ENCODE measurements at regions not wholly inside any gene's neighbourhood (a gene's known extent, or its start where the extent isn't known, plus 50 kb on each side); places are given as distances from the start of the nearest gene placed in this dataset.

DNA sequence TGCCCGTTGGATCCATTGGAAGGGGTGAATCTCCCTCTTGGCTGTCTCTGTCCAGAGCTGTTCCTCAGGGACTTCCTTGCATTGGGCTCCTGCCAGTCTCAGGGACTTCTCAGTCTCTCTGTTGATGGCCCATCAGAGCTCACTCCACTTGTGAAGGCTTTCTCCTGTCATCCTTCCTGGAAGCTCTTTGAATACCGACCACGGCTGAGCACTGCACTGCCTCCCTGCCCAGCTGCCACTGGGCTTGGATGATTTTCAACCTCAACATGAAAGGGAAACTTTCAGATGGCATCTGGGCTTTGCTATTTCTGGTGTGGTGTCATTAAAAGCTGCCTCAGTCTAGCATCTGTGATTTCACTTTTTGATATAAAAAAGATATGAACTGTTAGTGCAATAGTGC, 66.1 kb upstream of the ANKRD10 start:
- TF ChIP-seq, protein P1, sequence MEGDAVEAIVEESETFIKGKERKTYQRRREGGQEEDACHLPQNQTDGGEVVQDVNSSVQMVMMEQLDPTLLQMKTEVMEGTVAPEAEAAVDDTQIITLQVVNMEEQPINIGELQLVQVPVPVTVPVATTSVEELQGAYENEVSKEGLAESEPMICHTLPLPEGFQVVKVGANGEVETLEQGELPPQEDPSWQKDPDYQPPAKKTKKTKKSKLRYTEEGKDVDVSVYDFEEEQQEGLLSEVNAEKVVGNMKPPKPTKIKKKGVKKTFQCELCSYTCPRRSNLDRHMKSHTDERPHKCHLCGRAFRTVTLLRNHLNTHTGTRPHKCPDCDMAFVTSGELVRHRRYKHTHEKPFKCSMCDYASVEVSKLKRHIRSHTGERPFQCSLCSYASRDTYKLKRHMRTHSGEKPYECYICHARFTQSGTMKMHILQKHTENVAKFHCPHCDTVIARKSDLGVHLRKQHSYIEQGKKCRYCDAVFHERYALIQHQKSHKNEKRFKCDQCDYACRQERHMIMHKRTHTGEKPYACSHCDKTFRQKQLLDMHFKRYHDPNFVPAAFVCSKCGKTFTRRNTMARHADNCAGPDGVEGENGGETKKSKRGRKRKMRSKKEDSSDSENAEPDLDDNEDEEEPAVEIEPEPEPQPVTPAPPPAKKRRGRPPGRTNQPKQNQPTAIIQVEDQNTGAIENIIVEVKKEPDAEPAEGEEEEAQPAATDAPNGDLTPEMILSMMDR (IDR thresholded peaks at IDR 0.05 in 4 of 5, conservative IDR thresholded peaks at IDR 0.05 in 1 of 5), result no peak
- no peak for TF ChIP-seq POLR2A (IDR thresholded peaks at IDR 0.05)

Data from gastrocnemius medialis (tissue), 4 donors.